HL-60 (cell line): ENCODE measurements at regions not wholly inside any gene's neighbourhood (a gene's known extent, or its start where the extent isn't known, plus 50 kb on each side); places are given as distances from the start of the nearest gene placed in this dataset.

Source experiments
- DNase-seq, 2 experiments: peaks; one replicate each; pipeline ENCODE4 v3.0.0-alpha.2; 2010 to 2020; ENCODE audit warnings: low read depth in 1 of 2, low spot score in 1 of 2
- H3K27ac ChIP-seq: fragments of 250-450 bp; sonication (Bioruptor Pico); replicated peaks from 2 replicates; pipeline ENCODE4 v1.5.1; 2020; ENCODE audit warnings: mild to moderate bottlenecking, moderate library complexity
- H3K27me3 ChIP-seq: fragments of 250-450 bp; sonication (Bioruptor Pico); 2 replicates; pipeline ENCODE4 v1.5.1; 2021; ENCODE audit warnings: mild to moderate bottlenecking, moderate library complexity; ENCODE audit not compliant: insufficient read depth, poor library complexity, severe bottlenecking
- H3K4me3 ChIP-seq: replicated peaks from 2 replicates; pipeline ENCODE4 v1.5.1; 2011; ENCODE audit warnings: mild to moderate bottlenecking, control low read depth, low read length; ENCODE audit not compliant: insufficient read depth
- GABPA ChIP-seq: IDR thresholded peaks from 2 replicates; pipeline ENCODE4 v1.6.1; 2012; ENCODE audit warnings: low read depth
- POLR2AphosphoS5 ChIP-seq: IDR thresholded peaks from 2 replicates; pipeline ENCODE4 v1.6.1; 2012; ENCODE audit warnings: low read depth
- SPI1 ChIP-seq: IDR thresholded peaks from 2 replicates; pipeline ENCODE4 v1.6.1; 2012; ENCODE audit warnings: low read depth, mild to moderate bottlenecking, borderline replicate concordance
- TF ChIP-seq, protein P1 (sequence below): IDR thresholded peaks from one replicate; pipeline ENCODE4 v1.5.1; 2011; ENCODE audit warnings: low read length, control low read depth, inconsistent platforms; ENCODE audit not compliant: insufficient read depth
- TF ChIP-seq, protein P2 (sequence below): IDR thresholded peaks from 2 replicates; pipeline ENCODE4 v1.6.1; 2012; ENCODE audit warnings: low read depth; ENCODE audit not compliant: insufficient replicate concordance

- no peak for DNase-seq
- H3K4me3 ChIP-seq = no peak overlapping the region
- H3K27ac ChIP-seq = no peak overlapping the region
- no peaks in the 10 kb centered on the region for H3K27me3 ChIP-seq
- TF ChIP-seq POLR2AphosphoS5 (no peak), GABPA (no peak), SPI1 (no peak)
- TF ChIP-seq, protein P1, sequence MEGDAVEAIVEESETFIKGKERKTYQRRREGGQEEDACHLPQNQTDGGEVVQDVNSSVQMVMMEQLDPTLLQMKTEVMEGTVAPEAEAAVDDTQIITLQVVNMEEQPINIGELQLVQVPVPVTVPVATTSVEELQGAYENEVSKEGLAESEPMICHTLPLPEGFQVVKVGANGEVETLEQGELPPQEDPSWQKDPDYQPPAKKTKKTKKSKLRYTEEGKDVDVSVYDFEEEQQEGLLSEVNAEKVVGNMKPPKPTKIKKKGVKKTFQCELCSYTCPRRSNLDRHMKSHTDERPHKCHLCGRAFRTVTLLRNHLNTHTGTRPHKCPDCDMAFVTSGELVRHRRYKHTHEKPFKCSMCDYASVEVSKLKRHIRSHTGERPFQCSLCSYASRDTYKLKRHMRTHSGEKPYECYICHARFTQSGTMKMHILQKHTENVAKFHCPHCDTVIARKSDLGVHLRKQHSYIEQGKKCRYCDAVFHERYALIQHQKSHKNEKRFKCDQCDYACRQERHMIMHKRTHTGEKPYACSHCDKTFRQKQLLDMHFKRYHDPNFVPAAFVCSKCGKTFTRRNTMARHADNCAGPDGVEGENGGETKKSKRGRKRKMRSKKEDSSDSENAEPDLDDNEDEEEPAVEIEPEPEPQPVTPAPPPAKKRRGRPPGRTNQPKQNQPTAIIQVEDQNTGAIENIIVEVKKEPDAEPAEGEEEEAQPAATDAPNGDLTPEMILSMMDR = no peak
- TF ChIP-seq, protein P2, sequence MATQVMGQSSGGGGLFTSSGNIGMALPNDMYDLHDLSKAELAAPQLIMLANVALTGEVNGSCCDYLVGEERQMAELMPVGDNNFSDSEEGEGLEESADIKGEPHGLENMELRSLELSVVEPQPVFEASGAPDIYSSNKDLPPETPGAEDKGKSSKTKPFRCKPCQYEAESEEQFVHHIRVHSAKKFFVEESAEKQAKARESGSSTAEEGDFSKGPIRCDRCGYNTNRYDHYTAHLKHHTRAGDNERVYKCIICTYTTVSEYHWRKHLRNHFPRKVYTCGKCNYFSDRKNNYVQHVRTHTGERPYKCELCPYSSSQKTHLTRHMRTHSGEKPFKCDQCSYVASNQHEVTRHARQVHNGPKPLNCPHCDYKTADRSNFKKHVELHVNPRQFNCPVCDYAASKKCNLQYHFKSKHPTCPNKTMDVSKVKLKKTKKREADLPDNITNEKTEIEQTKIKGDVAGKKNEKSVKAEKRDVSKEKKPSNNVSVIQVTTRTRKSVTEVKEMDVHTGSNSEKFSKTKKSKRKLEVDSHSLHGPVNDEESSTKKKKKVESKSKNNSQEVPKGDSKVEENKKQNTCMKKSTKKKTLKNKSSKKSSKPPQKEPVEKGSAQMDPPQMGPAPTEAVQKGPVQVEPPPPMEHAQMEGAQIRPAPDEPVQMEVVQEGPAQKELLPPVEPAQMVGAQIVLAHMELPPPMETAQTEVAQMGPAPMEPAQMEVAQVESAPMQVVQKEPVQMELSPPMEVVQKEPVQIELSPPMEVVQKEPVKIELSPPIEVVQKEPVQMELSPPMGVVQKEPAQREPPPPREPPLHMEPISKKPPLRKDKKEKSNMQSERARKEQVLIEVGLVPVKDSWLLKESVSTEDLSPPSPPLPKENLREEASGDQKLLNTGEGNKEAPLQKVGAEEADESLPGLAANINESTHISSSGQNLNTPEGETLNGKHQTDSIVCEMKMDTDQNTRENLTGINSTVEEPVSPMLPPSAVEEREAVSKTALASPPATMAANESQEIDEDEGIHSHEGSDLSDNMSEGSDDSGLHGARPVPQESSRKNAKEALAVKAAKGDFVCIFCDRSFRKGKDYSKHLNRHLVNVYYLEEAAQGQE = no peak
These were observed 134.3 kb downstream of the CGGBP1 start for GRCh38 chr3:87924485-87924884.

DNA sequence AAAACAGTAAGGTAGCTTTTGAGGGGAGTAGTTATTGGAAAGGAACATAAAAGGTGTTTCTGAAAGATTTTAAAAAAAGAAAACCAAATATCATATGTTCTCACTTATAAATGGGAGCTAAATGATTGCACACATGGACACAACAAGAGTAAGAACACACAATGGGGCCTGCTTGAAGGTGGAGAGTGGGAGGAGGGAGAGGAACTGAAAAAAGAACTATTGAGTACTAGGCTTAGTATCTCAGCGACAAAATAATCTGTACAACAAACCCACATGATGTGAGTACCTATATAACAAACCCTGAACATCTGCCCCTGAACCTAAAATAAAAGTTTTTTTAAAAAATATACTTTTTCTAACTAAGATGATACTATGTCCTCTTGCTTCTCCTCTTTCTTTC lies 138.3 kb downstream of the CGGBP1 start:
- no peak overlapping the region for H3K4me3 ChIP-seq
- H3K27ac ChIP-seq = no peak overlapping the region
- no peaks in the 10 kb centered on the region for H3K27me3 ChIP-seq
- TF ChIP-seq POLR2AphosphoS5 (no peak), GABPA (no peak), SPI1 (no peak)
- TF ChIP-seq, protein P2 = no peak
- TF ChIP-seq, protein P1 = no peak
- DNase-seq = no peak

DNA sequence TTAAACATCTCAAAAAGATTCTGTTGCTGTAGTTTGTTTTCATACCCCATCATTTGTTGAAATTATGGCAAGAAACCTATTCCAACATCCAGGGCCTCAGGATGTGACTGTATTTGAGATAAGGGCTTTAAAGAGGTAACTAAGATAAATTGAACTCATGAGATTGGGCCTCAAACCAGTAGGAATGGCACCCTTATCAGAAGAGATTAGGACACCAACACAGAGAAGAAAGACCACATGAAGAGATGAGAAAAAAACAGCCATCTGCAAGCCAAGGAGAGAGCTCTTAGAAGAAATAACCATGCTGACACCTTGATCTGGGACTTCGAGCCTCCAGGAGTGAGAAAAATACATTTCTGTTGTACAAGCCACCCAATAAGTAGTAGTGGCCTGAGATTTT lies 157.7 kb downstream of the CGGBP1 start:
- TF ChIP-seq GABPA = no peak
- TF ChIP-seq, protein P2 = no peak
- no peak for TF ChIP-seq SPI1
- H3K27ac ChIP-seq = no peak overlapping the region
- H3K27me3 ChIP-seq = no peaks in the 10 kb centered on the region
- H3K4me3 ChIP-seq = no peak overlapping the region
- no peak for DNase-seq
